Fibroblast of peridontal ligament (primary cell): ENCODE measurements at regions not wholly inside any gene's neighbourhood (a gene's known extent, or its start where the extent isn't known, plus 50 kb on each side); places are given as distances from the start of the nearest gene placed in this dataset.
"Not testable (repeated sequence)": the region's sequence is repeated elsewhere in the genome, so short reads cannot be mapped to it uniquely, and the experiment has no call there.

Source experiments
- DNase-seq: peaks from one replicate; pipeline ENCODE4 v3.0.0-alpha.2; 2010; ENCODE audit errors: extremely low read depth

GRCh38 chr16:86885139-86885538 is 306.8 kb downstream of the FOXL1 start:
- DNase-seq = no peak

- no peak for DNase-seq
Observed at GRCh38 chr16:86886651-86887050, 308.3 kb downstream of the FOXL1 start.

- no peak for DNase-seq
Observed at GRCh38 chr16:86887416-86887815, 309.1 kb downstream of the FOXL1 start.

GRCh38 chr16:86888231-86889053 is 310.1 kb downstream of the FOXL1 start:
- peak; percentile 34 for DNase-seq

- not testable (repeated sequence) for DNase-seq
Observed at GRCh38 chr16:86889054-86889366, 310.7 kb downstream of the FOXL1 start.

GRCh38 chr16:86889974-86890373 is 311.6 kb downstream of the FOXL1 start:
- DNase-seq = no peak

- no peak for DNase-seq
Observed at GRCh38 chr16:86891121-86891520, 312.8 kb downstream of the FOXL1 start.

- no peak for DNase-seq
Observed at GRCh38 chr16:86891631-86892030, 313.3 kb downstream of the FOXL1 start.

- DNase-seq = no peak
Observed at GRCh38 chr16:86892509-86892908, 314.2 kb downstream of the FOXL1 start.

GRCh38 chr16:86893506-86893905 is 315.2 kb downstream of the FOXL1 start:
- DNase-seq = no peak

- no peak for DNase-seq
Observed at GRCh38 chr16:86894029-86894567, 315.7 kb downstream of the FOXL1 start.

- DNase-seq = no peak
Observed at GRCh38 chr16:86894925-86895324, 316.6 kb downstream of the FOXL1 start.

GRCh38 chr16:86895606-86896005 is 317.3 kb downstream of the FOXL1 start:
- DNase-seq = no peak

- no peak for DNase-seq
Observed at GRCh38 chr16:86896976-86897375, 318.6 kb downstream of the FOXL1 start.

- DNase-seq = no peak
Observed at GRCh38 chr16:86897486-86897885, 319.1 kb downstream of the FOXL1 start.

- no peak for DNase-seq
Observed at GRCh38 chr16:86898386-86898785, 320.0 kb downstream of the FOXL1 start.

- no peak for DNase-seq
Observed at GRCh38 chr16:86899151-86899550, 320.8 kb downstream of the FOXL1 start.

GRCh38 chr16:86899757-86900156 is 321.4 kb downstream of the FOXL1 start:
- no peak for DNase-seq

GRCh38 chr16:86901483-86901882 is 323.1 kb downstream of the FOXL1 start:
- DNase-seq = no peak

GRCh38 chr16:86902656-86903001 is 324.3 kb downstream of the FOXL1 start:
- no peak for DNase-seq

GRCh38 chr16:86903068-86903467 is 324.7 kb downstream of the FOXL1 start:
- DNase-seq = no peak

- DNase-seq = no peak
Observed at GRCh38 chr16:86905302-86905701, 327.0 kb downstream of the FOXL1 start.

- DNase-seq = no peak
Observed at GRCh38 chr16:86906623-86907022, 328.3 kb downstream of the FOXL1 start.
